ENCODE measurements at regions not wholly inside any gene's neighbourhood (a gene's known extent, or its start where the extent isn't known, plus 50 kb on each side); places are given as distances from the start of the nearest gene placed in this dataset.

DNA sequence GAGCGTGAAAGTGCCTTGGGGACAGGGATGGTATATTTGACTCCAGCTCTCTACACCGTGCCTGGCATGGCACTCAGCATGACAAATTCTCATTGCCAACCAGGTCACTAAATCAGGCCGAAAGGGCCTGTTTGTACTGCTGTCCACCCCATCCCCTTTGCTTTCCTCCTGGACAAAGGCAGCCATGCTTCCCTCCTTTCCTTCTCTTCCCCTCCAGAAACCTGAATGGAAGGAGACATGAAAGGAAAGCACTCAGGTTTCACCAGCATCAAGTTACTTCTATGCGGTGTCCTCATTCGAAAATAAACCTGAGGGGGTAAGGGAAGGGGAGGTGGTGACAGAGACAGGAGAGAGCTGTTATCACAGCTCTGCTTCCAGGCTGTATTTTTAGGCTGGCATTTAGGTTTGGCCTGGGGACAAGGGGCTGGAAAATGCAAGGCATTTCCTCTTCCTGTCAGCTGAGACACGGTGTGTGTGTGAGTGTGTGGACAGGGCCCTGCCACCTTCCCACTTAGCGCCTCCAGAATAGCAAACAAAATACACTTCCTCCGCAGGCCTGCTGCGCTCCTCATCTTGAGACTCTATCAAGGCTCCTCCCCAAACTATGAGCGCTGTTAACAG is 79.9 kb upstream of the COL13A1 start:
- no peak for TF ChIP-seq EZH2 (IDR thresholded peaks at IDR 0.05; ENCODE audit: borderline replicate concordance, low read depth, low read length, poor library complexity, severe bottlenecking)
- TF ChIP-seq, protein P1, sequence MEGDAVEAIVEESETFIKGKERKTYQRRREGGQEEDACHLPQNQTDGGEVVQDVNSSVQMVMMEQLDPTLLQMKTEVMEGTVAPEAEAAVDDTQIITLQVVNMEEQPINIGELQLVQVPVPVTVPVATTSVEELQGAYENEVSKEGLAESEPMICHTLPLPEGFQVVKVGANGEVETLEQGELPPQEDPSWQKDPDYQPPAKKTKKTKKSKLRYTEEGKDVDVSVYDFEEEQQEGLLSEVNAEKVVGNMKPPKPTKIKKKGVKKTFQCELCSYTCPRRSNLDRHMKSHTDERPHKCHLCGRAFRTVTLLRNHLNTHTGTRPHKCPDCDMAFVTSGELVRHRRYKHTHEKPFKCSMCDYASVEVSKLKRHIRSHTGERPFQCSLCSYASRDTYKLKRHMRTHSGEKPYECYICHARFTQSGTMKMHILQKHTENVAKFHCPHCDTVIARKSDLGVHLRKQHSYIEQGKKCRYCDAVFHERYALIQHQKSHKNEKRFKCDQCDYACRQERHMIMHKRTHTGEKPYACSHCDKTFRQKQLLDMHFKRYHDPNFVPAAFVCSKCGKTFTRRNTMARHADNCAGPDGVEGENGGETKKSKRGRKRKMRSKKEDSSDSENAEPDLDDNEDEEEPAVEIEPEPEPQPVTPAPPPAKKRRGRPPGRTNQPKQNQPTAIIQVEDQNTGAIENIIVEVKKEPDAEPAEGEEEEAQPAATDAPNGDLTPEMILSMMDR (conservative IDR thresholded peaks at IDR 0.05; ENCODE audit: low read depth, low read length) = no peak
- no TSS peak for BruUV-seq (replicated peaks)
- Histone ChIP-seq H3K27me3 (replicated peaks; ENCODE audit: insufficient read depth, low read depth, low read length, poor library complexity) (no peaks in the 10 kb centered on the region), H3K4me3 (ENCODE audit: low read depth, low read length, poor library complexity, severe bottlenecking) (no peak overlapping the region), H3K4me1 (ENCODE audit: insufficient read depth, low read length, poor library complexity, severe bottlenecking) (no peaks in the 10 kb centered on the region), H3K9me3 (ENCODE audit: low read depth, low read length, poor library complexity, severe bottlenecking) (no peaks in the 10 kb centered on the region), H3K36me3 (ENCODE audit: insufficient read depth, low read length, poor library complexity, severe bottlenecking) (no peaks in the 10 kb centered on the region), H3K27ac (ENCODE audit: low read depth, low read length, poor library complexity, severe bottlenecking) (no peak overlapping the region)
- ChIA-PET POLR2A (ENCODE audit: low non-redundant PET) (no interaction called here), CTCF (no interaction called here)
- DNase-seq (ENCODE audit: low spot score) = peak; percentile 34
- intact Hi-C loops (cut with micrococcal nuclease; ENCODE audit: unreplicated experiment) = no loop called here

DNA sequence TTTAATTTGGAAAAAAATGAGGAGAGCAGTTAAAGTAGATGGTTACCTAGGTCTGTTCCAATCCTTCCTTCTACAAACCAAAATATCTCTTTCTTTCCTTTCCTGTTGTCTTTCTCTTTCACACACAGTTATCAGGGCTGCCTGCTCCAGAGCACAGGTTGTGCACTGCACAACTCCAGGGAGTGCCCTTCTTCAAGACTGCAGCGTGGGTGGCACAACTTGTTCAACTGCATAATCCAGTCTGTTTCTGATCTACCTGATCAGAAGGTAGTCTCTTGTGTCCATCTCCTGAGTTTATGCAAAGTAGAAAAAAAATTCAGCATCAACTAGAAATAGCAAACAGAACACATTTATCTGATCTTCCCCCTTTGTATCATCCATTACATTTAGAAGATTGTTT is 78.1 kb upstream of the COL13A1 start:
- POLR2A ChIA-PET (ENCODE audit: low non-redundant PET) = no interaction called here
- BruUV-seq (replicated peaks) = no TSS peak

DNA sequence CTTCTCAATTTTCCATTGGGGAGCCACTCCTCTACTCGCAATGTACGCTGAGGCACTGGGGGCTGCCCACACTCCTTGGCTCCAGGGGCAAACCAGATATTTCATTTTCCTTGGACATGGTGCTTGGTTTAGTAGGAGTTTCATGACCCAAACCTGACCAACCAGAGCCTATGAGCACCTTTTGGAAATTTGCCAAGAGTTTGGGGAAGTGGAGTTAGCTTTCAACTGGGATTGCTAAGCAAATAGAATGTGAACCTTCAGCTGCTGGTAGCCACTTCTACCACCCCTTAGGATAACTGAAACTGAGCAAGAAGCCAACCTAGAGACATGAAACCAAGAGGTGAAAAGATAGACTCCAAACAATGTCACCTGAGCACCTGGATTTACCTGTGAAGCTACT is 74.9 kb upstream of the COL13A1 start:
- DNase-seq (ENCODE audit: low spot score) = no peak
- ChIA-PET CTCF (no interaction called here), POLR2A (ENCODE audit: low non-redundant PET) (no interaction called here)
- TF ChIP-seq EZH2 (IDR thresholded peaks at IDR 0.05; ENCODE audit: borderline replicate concordance, low read depth, low read length, poor library complexity, severe bottlenecking) = no peak
- TF ChIP-seq, protein P1 (conservative IDR thresholded peaks at IDR 0.05; ENCODE audit: low read depth, low read length) = no peak
- Histone ChIP-seq H3K4me3 (ENCODE audit: low read depth, low read length, poor library complexity, severe bottlenecking) (no peak overlapping the region), H3K4me1 (ENCODE audit: insufficient read depth, low read length, poor library complexity, severe bottlenecking) (no peaks in the 10 kb centered on the region), H3K27me3 (replicated peaks; ENCODE audit: insufficient read depth, low read depth, low read length, poor library complexity) (no peaks in the 10 kb centered on the region), H3K36me3 (ENCODE audit: insufficient read depth, low read length, poor library complexity, severe bottlenecking) (no peaks in the 10 kb centered on the region), H3K27ac (ENCODE audit: low read depth, low read length, poor library complexity, severe bottlenecking) (no peak overlapping the region), H3K9me3 (ENCODE audit: low read depth, low read length, poor library complexity, severe bottlenecking) (no peaks in the 10 kb centered on the region)
- no TSS peak for BruUV-seq (replicated peaks)
- intact Hi-C loops (cut with micrococcal nuclease; ENCODE audit: unreplicated experiment) = no loop called here

More for the DNA sequence above, 78.1 kb upstream of the COL13A1 start:
- no peaks in the 10 kb centered on the region for H3K27me3 ChIP-seq (replicated peaks; ENCODE audit: insufficient read depth, low read depth, low read length, poor library complexity)
- CTCF ChIA-PET = no interaction called here
- no peaks in the 10 kb centered on the region for H3K36me3 ChIP-seq (ENCODE audit: insufficient read depth, low read length, poor library complexity, severe bottlenecking)
- H3K4me3 ChIP-seq (ENCODE audit: low read depth, low read length, poor library complexity, severe bottlenecking) = no peak overlapping the region
- H3K9me3 ChIP-seq (ENCODE audit: low read depth, low read length, poor library complexity, severe bottlenecking) = no peaks in the 10 kb centered on the region
- H3K4me1 ChIP-seq (ENCODE audit: insufficient read depth, low read length, poor library complexity, severe bottlenecking) = no peaks in the 10 kb centered on the region
- no peak overlapping the region for H3K27ac ChIP-seq (ENCODE audit: low read depth, low read length, poor library complexity, severe bottlenecking)
- no peak for DNase-seq (ENCODE audit: low spot score)
- TF ChIP-seq, protein P1 (conservative IDR thresholded peaks at IDR 0.05; ENCODE audit: low read depth, low read length) = no peak
- no peak for TF ChIP-seq EZH2 (IDR thresholded peaks at IDR 0.05; ENCODE audit: borderline replicate concordance, low read depth, low read length, poor library complexity, severe bottlenecking)
- intact Hi-C loops (cut with micrococcal nuclease; ENCODE audit: unreplicated experiment) = no loop called here
